GM18517 (cell line): ENCODE measurements at regions not wholly inside any gene's neighbourhood (a gene's known extent, or its start where the extent isn't known, plus 50 kb on each side); places are given as distances from the start of the nearest gene placed in this dataset.

Experiments
- ATAC-seq: cut with Tn5 transposase; IDR thresholded peaks from one replicate; pipeline ENCODE4 v1.9.1; 2021; ENCODE audit warnings: mild to moderate bottlenecking, moderate library complexity; ENCODE audit not compliant: unreplicated experiment

DNA sequence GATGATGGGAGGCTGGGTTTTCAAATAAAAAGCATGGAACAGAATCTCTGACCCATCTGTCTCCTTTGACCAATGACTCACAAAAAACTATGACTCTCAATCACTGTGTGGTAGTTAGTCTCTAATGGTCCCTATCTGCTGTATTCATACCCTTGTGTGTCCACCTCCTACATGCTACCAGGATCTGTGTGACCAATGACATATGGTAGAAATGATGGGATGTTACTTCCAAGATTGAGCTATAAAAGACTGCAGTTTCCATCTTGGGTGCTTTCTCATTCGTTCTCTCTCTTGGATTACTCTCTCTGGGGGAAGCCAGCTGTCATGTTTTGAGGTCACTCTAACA is 144.7 kb upstream of the BTG1 start:
- ATAC-seq = no peak

DNA sequence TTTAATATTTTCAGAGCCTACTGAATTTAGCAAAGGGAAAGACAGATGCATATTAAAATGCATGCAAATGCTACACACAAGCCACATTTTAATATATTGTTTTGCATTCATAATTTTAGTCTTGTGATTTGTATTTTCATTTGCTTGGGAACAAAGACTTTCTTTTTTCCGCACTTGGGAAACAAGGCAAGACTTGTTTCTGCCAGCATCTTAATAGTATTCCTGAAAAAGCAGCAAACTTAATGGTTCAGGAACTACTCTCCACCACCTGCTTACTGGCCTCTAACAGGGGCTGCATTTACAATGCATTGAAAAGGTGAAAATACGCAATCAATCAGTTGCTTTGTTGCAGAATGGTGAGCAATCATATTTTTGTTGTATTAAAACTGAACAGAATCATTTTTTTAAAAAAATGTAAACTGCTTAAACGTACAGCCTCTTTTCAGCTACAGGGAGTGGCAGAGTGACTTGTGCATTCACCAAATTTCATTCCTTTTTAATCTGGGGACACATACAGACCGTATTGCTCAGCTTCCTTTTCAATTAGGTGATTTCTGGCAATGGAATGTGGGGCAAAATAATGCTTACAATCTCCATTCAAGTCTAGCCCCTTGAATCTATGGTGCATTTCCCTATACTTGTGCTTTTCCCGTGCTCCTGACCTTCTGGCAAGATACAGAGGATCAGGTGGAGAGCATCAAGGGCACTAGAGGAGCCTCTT is 144.1 kb upstream of the BTG1 start:
- ATAC-seq = no peak

DNA sequence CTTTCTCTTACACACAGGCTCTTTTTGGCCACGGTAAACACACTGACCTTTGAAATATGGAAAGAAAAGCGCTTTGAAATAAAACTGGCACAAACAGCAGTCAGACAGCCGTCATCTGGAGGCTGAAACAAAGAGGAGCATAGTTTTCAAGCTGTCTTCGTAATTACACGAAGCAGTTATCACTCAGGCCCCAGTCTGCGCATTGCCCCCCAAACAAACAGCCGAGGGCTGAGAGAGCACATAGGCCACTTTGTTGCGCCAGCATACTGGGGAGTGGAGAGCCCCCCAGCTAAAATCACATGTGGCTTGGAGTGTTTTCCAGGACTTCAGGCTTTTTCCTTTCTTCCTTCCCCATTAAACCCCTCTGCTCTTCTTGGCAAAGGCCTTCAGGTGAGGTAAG is 142.9 kb upstream of the BTG1 start:
- no peak for ATAC-seq

DNA sequence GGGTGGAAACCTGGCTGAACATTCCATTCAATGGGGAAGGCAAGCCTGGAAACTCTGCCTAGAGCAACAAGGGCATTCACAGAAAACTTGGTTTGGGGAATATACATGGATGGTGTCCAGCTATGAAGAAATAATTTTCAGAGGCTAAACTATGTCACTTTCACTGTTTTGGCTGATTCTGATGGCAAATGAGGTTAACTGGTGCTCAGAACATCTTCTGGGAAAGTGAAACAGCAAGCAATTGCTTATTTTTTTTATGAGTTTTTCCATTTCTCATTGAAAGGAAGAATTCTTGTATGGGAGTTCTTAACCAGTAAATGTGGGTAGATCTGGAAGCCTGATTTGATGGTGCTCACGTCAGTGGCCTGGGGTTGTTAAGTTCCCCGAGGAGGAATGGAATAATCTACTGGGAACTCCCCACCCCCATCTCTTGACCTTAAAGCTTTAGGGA is 132.8 kb upstream of the BTG1 start:
- ATAC-seq = no peak

DNA sequence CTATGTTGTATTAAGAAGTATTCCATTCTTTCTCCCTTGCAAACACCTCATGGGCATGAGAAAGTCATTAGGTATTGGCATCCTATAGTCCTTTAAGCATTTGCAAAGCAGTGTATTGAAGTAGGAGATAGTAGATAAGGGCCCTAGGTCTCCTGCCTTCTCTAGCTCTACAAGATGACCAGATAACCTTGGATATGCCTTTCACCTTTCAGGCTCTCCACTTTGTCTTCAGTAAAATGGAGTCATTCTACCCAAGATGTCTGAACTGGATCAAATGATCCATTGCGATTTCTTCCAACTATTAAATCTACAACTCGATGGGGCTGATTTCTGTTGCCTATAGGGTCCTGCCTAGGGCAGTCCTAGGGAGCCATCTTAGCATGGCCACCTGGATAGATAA is 132.1 kb upstream of the BTG1 start:
- ATAC-seq = no peak

DNA sequence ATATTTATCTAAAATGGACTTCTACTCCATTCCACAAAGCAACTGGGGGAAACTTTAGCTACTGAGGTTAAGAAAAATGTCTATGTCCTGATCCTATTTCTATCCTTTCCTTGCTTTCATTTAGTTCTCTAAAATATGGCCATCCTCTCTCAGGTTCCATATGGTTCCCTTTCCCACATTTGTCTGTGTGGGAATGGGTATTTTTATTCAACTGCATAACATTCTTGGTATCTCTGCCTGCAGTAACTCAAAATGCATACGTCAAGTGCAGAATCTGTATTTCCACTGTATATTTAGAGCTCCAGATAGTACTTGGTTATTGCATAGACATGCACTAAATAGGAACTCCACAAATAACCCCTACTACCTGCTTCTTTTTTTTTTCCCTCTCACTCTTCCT is 130.6 kb upstream of the BTG1 start:
- ATAC-seq = no peak

DNA sequence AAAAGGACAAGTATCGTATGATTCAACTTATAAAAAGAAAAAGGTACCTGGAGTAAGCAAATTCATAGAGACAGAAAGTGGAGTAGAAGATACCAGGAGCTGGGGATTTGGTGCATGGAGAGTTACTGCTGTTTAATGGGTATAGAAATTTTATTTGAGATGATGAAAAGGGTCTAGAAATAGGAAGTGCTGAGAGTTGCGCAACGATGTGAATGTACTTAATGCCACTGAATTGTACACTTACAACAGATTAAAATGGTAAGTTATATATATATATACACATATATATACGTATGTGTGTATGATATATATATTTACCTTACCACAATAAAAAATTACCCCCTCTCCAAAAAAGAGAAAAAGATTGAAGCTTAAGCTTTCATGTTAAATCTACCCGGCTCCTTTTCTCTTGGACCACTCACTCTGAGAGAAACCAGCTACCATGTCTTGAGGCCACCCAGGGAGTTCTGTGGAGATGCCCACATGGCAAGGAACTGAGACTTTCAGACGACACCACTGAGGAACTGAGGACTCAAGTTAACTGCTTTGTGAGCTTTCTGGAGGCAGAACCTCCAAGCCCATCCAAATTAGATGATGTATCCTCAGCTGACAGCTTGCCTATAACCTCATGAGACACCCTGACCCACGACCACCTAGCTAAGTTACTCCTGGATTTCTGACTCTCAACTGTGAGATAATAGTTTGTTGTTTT is 130.0 kb upstream of the BTG1 start:
- ATAC-seq = no peak

DNA sequence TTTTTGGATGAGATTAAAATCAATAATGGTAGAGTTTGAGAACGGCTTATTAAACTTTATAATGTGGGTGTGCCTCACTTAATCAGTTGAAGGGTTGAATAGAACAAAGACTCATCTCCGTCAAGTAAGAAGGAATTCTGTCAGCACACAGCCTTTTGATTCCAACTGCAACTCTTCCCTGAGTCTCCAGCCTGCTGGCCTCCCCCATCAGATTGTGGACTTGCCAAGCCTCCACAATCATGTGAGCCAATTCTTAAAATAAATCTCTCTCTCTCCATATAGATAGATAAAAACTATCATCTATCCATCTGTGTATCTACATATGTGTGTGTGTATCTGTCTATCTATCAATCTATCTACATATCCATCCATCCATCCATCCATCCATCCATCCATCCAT is 127.4 kb upstream of the BTG1 start:
- ATAC-seq = no peak

DNA sequence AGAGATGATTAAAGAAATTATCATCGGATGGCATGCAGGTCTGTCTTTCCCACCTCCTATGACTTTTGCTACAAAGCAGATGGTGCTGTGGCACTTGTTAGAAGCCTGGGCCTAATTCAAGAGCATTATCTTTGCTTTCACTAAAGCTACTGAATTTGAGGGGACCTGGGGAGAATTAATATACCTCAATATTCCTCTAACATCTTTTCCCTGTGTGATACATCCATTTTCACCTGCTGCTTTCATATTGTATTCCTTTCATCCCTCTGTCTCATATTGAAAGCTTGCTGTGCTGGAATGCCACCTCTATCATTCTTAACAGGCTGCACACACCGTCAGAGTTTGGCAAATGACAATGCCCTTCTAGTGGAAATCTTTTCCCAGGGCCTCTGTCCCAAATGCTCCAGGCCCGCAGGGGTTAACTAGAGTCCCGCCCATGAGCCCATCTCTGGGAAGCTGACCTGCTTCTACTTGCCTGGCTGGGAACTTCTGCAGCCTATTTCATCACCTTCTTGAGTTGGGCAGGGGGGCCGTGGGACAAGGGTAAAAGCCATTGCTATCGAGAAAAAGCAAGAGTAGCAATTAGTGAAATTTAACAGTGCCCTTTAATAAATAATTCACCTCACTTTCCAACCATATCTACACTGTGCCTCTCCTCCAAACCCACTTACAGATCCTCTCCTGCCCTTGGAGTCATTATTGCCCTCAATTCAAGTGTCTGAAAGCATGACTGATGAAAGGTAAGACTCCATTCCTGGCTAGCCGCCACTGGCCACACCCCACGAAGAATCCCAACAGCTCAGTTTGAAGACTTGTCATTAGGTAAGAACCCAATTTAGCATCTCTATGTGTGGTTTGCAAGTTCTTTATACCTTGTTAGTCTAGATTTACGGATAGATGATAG is 126.7 kb upstream of the BTG1 start:
- no peak for ATAC-seq

DNA sequence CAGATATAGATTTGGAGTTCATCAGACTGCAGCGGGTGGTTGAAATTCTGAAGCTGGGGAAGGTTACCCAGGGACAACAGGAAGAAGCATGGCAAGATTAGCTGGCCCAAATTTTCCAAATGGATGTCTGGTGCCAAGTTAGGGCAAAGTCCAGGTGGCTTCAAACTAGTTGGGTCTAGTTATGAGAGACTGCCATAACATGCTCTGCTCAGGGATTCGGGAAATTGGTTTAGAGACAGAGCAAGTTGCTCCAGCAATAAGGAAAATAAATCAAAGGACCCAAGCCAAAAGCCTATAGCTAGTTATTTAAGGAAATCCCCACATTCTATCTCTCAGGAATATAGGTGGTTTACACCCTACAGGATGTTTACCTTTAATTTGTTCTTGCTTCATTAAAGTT is 125.7 kb upstream of the BTG1 start:
- ATAC-seq = no peak

DNA sequence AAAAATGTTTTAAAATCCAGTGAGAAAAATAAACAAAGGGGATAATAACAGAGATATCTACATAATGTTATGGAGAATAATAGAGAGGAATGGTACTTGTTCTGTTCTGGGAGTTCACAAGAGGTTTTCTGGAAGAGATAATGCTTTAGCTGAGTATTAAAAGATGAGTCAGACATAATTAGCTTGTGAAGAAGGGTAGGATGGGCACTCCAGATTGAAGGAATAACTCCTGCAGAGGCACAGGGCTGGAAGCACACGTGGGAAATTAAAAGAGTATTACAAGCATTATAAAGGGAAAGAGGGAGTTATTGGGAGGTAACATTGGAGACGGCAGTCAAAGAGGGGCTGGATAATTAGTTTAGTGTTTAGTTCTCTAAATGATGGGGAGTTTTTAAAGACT is 124.9 kb upstream of the BTG1 start:
- ATAC-seq = no peak

DNA sequence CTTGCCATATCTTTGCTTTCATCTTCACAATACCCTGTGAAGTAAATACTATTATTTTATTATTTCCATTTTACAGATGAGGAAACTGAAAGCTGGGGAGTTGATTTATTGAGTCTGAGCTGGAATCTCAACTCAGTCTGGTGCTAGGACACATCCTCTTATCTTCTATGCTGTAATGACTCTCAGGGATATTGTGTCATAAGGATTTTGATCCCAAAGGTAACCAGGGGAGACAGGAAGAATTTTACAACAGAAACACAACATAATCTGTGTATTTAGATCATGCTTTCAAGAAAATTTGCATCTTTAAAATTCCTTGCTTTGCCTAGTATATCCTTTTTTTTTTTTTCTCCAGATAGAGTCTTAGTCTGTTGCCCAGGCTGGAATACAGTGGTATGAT is 123.3 kb upstream of the BTG1 start:
- no peak for ATAC-seq

DNA sequence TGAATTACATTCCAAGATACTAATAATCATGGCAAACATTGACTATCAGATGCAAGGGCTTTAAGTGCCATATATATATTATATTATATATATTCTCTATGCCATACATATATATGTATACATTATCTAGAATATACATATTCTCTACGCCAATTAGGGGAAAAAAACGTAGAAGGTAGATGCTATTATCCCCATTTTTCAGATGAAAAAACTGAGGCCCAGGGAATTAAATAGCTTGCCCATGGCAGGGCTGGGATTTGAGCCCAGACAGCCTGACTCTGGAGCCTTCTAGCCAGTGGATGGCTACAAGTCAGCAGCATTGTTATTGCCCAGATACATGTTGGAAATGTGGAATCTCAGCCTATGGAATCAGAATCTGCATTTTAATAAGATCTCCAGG is 116.0 kb upstream of the BTG1 start:
- ATAC-seq = no peak

DNA sequence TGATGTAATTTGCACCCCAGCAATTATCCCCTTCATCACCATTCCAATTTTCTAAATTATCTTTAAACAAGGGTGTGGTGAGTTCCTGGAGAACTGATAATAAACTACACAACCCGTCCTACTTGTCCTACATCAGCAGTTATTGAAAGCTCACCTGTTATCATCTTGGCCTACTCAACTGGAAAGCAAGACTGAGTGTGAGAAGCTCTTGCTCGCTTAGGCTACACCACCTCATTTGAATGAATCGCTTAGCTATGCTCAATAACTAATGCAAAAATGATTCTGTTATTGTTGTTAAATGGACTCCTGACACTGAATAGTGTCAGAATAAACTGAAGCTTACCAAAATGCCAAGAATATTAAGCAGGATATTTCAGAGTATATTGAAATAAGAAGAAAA is 115.4 kb upstream of the BTG1 start:
- ATAC-seq = no peak

DNA sequence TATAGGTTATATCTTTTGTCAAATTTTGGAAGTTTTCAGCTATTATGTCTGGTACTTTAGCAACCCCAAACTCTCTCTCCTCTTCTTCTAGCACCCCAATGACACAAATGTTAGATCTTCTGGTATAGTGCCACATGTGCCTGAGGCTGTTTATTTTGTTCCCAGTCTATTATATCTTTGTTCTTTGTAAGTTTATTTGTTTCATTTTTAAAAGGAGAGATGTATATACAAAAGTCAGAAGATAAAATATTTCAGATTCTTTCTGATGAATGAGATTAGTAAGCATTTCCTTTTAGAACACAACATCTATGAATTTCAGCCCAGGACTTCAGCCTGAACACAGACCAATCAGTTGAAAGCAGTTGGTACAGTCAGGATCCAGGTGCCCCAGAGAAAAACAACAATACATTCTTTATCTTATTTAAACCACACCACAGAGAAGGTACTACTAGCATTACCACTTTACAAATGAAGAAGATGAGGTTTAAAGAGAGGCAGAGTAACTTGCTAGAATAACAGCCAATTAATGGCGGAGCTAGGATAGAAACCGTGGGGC is 114.1 kb upstream of the BTG1 start:
- no peak for ATAC-seq

DNA sequence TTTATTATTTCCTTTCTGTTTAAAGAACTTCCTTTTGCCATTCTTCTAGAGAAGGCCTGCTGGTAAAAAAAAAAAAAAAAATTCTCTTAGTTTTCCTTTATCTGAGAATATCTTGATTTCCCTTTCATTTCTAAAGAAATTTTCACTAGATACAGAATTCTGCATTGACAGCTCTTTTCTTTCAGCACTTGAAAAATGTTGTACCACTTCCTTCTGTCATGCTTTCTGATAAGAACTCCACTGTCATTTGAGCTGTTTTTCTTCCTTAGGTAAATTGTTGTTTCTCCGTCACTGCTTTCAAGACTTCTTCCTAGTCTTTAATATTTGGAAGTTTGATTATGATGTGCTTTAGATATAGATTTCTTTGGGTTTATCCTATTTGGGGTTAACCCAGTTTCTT is 113.6 kb upstream of the BTG1 start:
- no peak for ATAC-seq

DNA sequence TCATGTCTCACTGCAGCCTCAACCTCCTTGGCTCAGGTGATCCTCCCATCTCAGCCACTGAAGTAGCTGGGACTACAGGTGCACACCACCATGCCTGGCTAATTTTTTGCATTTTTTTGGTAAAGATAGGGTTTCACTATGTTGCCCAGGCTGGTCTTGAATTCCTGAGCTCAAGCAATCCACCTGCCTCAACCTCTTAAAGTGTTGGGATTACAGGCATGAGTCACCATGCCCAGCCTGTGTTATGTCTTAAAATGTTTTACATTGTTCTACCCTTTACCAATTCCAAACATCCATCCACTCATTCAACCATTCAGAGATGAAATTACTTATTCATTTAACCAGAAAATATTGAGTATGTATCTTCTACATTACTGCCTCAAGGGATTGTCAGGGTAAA is 111.6 kb upstream of the BTG1 start:
- no peak for ATAC-seq

DNA sequence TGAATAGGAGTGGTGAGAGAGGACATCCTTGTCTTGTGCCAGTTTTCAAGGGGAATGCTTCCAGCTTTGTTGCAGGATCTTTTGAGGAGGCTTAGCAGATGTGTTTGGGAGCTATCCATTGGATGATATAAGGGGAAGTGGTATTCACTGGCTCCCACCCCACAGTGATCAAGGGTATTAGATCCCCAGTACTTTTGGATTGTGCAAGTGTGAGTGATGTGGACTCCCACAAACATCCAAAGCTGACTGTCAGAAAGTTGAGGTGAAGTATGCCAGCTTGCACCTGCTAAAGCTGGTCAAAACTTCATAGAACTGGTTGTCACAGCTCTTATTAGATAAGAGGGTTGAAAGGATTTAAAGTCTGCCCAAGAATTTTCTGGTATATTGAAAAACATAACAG is 110.1 kb upstream of the BTG1 start:
- no peak for ATAC-seq

DNA sequence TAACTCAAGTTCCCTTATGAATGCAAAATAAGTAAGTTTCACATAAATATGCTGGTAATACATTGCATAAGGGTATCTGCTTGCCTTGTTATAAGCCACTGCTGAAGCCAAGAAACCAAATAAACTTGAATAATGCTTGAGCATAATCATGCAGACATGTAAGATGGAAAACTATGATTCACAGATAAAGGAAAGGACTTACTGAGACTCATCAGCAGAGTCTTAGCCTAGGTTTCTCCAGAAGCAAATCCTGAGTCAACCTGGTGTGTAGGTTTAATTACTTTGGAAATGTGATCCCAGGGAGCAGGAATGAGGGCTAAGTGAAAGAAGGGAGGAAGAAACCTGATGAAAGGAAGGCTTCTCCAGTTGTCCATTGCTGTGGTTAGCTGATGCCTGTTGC is 107.7 kb upstream of the BTG1 start:
- no peak for ATAC-seq

DNA sequence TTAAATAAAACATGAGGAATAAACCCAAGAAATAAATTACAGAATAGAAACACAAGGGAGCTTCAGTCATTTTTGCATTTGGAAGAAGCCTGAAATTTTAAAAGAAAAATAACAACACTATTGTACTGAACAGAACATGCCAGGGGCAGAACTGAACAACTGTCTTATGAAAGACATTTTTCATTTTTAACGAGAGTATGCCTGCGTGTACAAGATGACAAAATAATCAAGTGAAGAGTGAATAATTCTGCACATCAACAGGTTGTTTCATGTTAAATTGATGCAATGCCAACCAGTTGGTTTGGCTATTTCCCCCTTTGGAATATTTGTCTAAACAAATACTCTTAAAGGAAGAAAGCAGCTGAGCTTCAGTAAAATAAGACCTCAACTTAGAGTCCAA is 103.3 kb upstream of the BTG1 start:
- ATAC-seq = no peak

DNA sequence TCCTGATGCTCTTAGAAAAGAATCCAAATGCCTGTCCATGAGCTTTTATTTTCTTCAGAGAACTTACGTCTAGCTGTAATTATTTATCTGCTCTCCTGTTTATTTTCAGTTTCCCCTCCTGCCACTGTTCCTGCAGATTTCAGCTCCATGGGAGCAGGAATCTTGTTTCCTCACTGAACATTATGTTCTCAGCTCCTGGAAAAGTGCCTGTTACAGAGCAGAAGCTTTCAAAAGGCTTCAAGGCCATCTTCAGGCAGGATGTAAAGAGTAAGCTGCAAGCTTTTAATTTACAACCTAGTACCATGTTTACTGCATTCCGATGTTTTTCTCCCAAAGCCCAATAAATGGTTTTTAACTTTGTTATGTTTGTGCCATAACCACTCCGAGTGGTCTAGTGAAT is 98.4 kb upstream of the BTG1 start:
- ATAC-seq = no peak

DNA sequence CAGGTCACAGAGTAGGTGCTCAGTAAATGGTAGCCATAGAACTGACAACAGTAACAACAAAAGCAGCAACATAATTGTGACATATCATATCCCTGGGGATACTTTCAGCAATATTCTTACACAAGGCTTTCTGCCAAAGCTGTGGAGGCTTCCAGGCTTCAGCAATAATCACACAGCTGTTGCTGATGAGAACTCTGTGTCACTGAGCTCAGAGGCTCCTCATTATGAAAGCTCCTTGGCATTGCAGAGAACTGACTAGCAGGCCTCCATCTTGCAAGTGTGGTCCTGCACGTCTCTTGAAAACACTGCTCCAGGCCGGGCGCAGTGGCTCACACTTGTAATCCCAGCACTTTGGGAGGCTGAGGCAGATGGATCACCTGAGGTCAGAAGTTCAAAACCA is 97.3 kb upstream of the BTG1 start:
- no peak for ATAC-seq
